H1 (cell line): ENCODE measurements at regions not wholly inside any gene's neighbourhood (a gene's known extent, or its start where the extent isn't known, plus 50 kb on each side); places are given as distances from the start of the nearest gene placed in this dataset.

Source experiments
- CTCF ChIA-PET: fragments of 300-600 bp; sonication (Branson Sonifier 250); formaldehyde crosslinking; loops from one replicate; lab custom pipeline; 2021; ENCODE audit not compliant: partially characterized antibody; lab: Charles Lee
- POLR2A ChIA-PET: fragments of 300-600 bp; sonication (Branson Sonifier 250); formaldehyde crosslinking; loops from one replicate; lab custom pipeline; 2021; ENCODE audit warnings: inconsistent platforms; ENCODE audit not compliant: partially characterized antibody; lab: Charles Lee
- DNase-seq, 2 experiments: peaks; one replicate each; pipeline versions ENCODE4 v3.0.0 to v3.0.0-alpha.2; 2010 to 2022; ENCODE audit warnings: low spot score in 2 of 2, low read depth in 1 of 2, mixed read lengths in 1 of 2
- FAIRE-seq: peaks from 2 replicates; lab custom pipeline; 2011; peaks lifted over from hg19 to GRCh38; lab: Jason Lieb, UNC
- H2AFZ ChIP-seq: 2 replicates; pipeline ENCODE4 v1.8.1; 2012; ENCODE audit warnings: low read length, inconsistent platforms
- H2AK5ac ChIP-seq: 2 replicates; pipeline ENCODE4 v1.6.1; 2013; ENCODE audit warnings: low read depth, low read length
- H2BK120ac ChIP-seq: replicated peaks from 2 replicates; pipeline ENCODE3; 2013; ENCODE audit warnings: low read depth, low read length, inconsistent platforms
- H2BK12ac ChIP-seq: 2 replicates; pipeline ENCODE4 v1.6.1; 2013; ENCODE audit warnings: low read depth, low read length
- H2BK15ac ChIP-seq: 2 replicates; pipeline ENCODE4 v1.6.1; 2013; ENCODE audit warnings: low read length
- H2BK20ac ChIP-seq: 2 replicates; pipeline ENCODE4 v1.6.1; 2013; ENCODE audit warnings: low read length
- H2BK5ac ChIP-seq: 2 replicates; pipeline ENCODE4 v1.6.1; 2013; ENCODE audit warnings: low read depth, low read length
- H3K14ac ChIP-seq: 2 replicates; pipeline ENCODE4 v1.6.1; 2013; ENCODE audit warnings: inconsistent platforms; ENCODE audit not compliant: insufficient read length
- H3K18ac ChIP-seq: 2 replicates; pipeline ENCODE4 v1.6.1; 2013; ENCODE audit warnings: low read length; ENCODE audit errors: extremely low read depth
- H3K23ac ChIP-seq: 2 replicates; pipeline ENCODE4 v1.6.1; 2013; ENCODE audit warnings: inconsistent platforms; ENCODE audit not compliant: insufficient read length
- H3K23me2 ChIP-seq: 2 replicates; pipeline ENCODE4 v1.6.1; 2013; ENCODE audit warnings: low read depth, low read length
- H3K27ac ChIP-seq: 2 replicates; pipeline ENCODE4 v1.6.1; 2011; ENCODE audit warnings: low read depth, low read length, inconsistent platforms
- H3K27me3 ChIP-seq, 4 experiments: replicated peaks in 1 of 4; 1 replicate in 1 of 4; 2 replicates in 3 of 4; pipeline versions ENCODE4 v1.6.1 to v1.8.1; 2011 to 2013; ENCODE audit warnings: low read length in 3 of 4, mild to moderate bottlenecking in 3 of 4, inconsistent platforms in 2 of 4, mixed read lengths in 2 of 4, moderate library complexity in 1 of 4; ENCODE audit not compliant: control insufficient read depth in 3 of 4, insufficient read depth in 3 of 4; ENCODE audit errors: extremely low read depth in 1 of 4
- H3K36me3 ChIP-seq, 4 experiments: 2 replicates each; pipeline versions ENCODE4 v1.6.1 to v1.8.1; 2011 to 2013; ENCODE audit warnings: mild to moderate bottlenecking in 4 of 4, low read length in 3 of 4, moderate library complexity in 2 of 4, control low read depth in 1 of 4, inconsistent platforms in 1 of 4; ENCODE audit not compliant: insufficient read depth in 4 of 4, control insufficient read depth in 2 of 4
- H3K4ac ChIP-seq: replicated peaks from 2 replicates; pipeline ENCODE3; 2013; ENCODE audit warnings: low read length, low read depth, mixed read lengths, inconsistent platforms; ENCODE audit not compliant: insufficient read length
- H3K4me1 ChIP-seq, 4 experiments: replicated peaks in 1 of 4; 1 replicate in 1 of 4; 2 replicates in 3 of 4; pipeline versions ENCODE4 v1.6.1 to v1.8.1; 2011 to 2013; ENCODE audit warnings: low read length in 3 of 4, inconsistent platforms in 2 of 4, mixed read lengths in 1 of 4; ENCODE audit not compliant: insufficient read depth in 4 of 4, control insufficient read depth in 3 of 4
- H3K4me2 ChIP-seq, 2 experiments: 2 replicates each; pipeline versions ENCODE4 v1.6.1 to v1.8.1; 2011 to 2013; ENCODE audit warnings: low read depth in 2 of 2, low read length in 2 of 2, control low read depth in 1 of 2, inconsistent platforms in 1 of 2, mild to moderate bottlenecking in 1 of 2; ENCODE audit not compliant: insufficient read depth in 1 of 2
- H3K4me3 ChIP-seq, 4 experiments: fragments of 200-600, 300-600 bp in 1 of 4; sonication (generic), shearing (Covaris generic), sonication (Bioruptor Twin) in 1 of 4; 2 replicates each; pipeline versions ENCODE4 v1.5.1 to v1.8.1; 2011 to 2016; ENCODE audit warnings: low read length in 4 of 4, low read depth in 3 of 4, control low read depth in 2 of 4, inconsistent platforms in 2 of 4, mild to moderate bottlenecking in 2 of 4, mixed read lengths in 1 of 4, moderate library complexity in 1 of 4; ENCODE audit not compliant: insufficient read depth in 2 of 4; ENCODE audit errors: extremely low read depth in 1 of 4
- H3K56ac ChIP-seq: replicated peaks from 2 replicates; pipeline ENCODE3; 2013; ENCODE audit warnings: low read depth, mild to moderate bottlenecking, mixed read lengths, low read length, inconsistent platforms; ENCODE audit not compliant: insufficient read length
- H3K79me1 ChIP-seq: 2 replicates; pipeline ENCODE4 v1.6.1; 2013; ENCODE audit warnings: low read depth, low read length, control low read depth
- H3K79me2 ChIP-seq, 2 experiments: 2 replicates each; pipeline versions ENCODE4 v1.6.1 to v1.8.1; 2012 to 2013; ENCODE audit warnings: low read length in 2 of 2, mild to moderate bottlenecking in 2 of 2, inconsistent platforms in 1 of 2; ENCODE audit not compliant: insufficient read depth in 2 of 2, control insufficient read depth in 1 of 2
- H3K9ac ChIP-seq, 4 experiments: replicated peaks in 1 of 4; 1 replicate in 1 of 4; 2 replicates in 3 of 4; pipeline versions ENCODE4 v1.6.1 to v1.8.1; 2011 to 2013; ENCODE audit warnings: low read depth in 3 of 4, low read length in 3 of 4, control low read depth in 2 of 4, mild to moderate bottlenecking in 2 of 4, moderate library complexity in 2 of 4, inconsistent platforms in 1 of 4; ENCODE audit errors: extremely low read depth in 1 of 4
- H3K9me3 ChIP-seq, 2 experiments: 2 replicates each; pipeline versions ENCODE4 v1.6.1 to v1.8.1; 2012 to 2013; ENCODE audit warnings: mild to moderate bottlenecking in 2 of 2, moderate library complexity in 2 of 2, control low read depth in 1 of 2, inconsistent platforms in 1 of 2, low read depth in 1 of 2, low read length in 1 of 2, mixed read lengths in 1 of 2; ENCODE audit not compliant: insufficient read depth in 2 of 2
- H4K20me1 ChIP-seq, 2 experiments: replicated peaks in 1 of 2; 2 replicates each; pipeline versions ENCODE3 to v1.8.1; 2011 to 2013; ENCODE audit warnings: inconsistent platforms in 2 of 2, low read length in 2 of 2, mild to moderate bottlenecking in 1 of 2; ENCODE audit not compliant: insufficient read depth in 2 of 2, control insufficient read depth in 1 of 2
- H4K5ac ChIP-seq: 2 replicates; pipeline ENCODE4 v1.6.1; 2013; ENCODE audit warnings: low read length, low read depth, mixed read lengths, inconsistent platforms; ENCODE audit not compliant: insufficient read length
- H4K8ac ChIP-seq: 2 replicates; pipeline ENCODE4 v1.8.0; 2013; ENCODE audit warnings: mild to moderate bottlenecking, moderate library complexity, low read length, inconsistent platforms; ENCODE audit not compliant: insufficient read depth; ENCODE audit errors: extremely low read depth
- H4K91ac ChIP-seq: replicated peaks from 2 replicates; pipeline ENCODE3; 2013; ENCODE audit warnings: low read length, mixed read lengths, inconsistent platforms; ENCODE audit not compliant: insufficient read length
- WGBS, 2 experiments: shearing (Covaris generic) in 1 of 2; methylation state at CpG; one replicate each; pipeline versions ENCODE4 v1.1.6 to v1.1.7; 2013 to 2015; ENCODE audit warnings: low lambda C conversion rate in 2 of 2, mixed read lengths in 2 of 2, inconsistent platforms in 1 of 2, low coverage in 1 of 2, missing lambda C conversion rate in 1 of 2; ENCODE audit not compliant: insufficient replicate concordance in 2 of 2, insufficient coverage in 1 of 2, insufficient read length in 1 of 2; ENCODE audit errors: extremely low coverage in 1 of 2, missing lambda C conversion rate in 1 of 2; 5-methylcytosine and 5-hydroxymethylcytosine counted together

GRCh38 chr10:131391936-131392335 is 80.4 kb upstream of the TCERG1L start:
- Histone ChIP-seq H4K91ac (no peak overlapping the region), H3K18ac (no peak overlapping the region), H3K4me2 (no peak overlapping the region), H3K27ac (no peak overlapping the region), H2AFZ (no peak overlapping the region), H4K20me1 (no peaks in the 10 kb centered on the region), H3K27me3 (peaks cover 0 to 17% (median 0%) of the 10 kb centered on the region in 4 experiments; a peak in 4 of 7 replicates), H3K23me2 (peaks cover 3% of the 10 kb centered on the region; the same call in 1 of the 2 replicates), H2BK12ac (no peak overlapping the region), H3K14ac (no peak overlapping the region), H2BK20ac (no peak overlapping the region; the same call in 1 of the 2 replicates), H3K9me3 (no peaks in the 10 kb centered on the region), H3K4me3 (no peak overlapping the region), H3K79me1 (no peaks in the 10 kb centered on the region), H2BK5ac (no peak overlapping the region), H2AK5ac (no peak overlapping the region), H4K8ac (no peak overlapping the region), H3K56ac (no peak overlapping the region), H3K9ac (no peak overlapping the region), H4K5ac (no peak overlapping the region), H2BK15ac (no peak overlapping the region), H3K36me3 (no peaks in the 10 kb centered on the region), H2BK120ac (no peak overlapping the region), H3K23ac (no peak overlapping the region), H3K4me1 (peaks cover 0 to 3% (median 0%) of the 10 kb centered on the region in 4 experiments; a peak in 2 of 7 replicates), H3K79me2 (no peaks in the 10 kb centered on the region), H3K4ac (no peak overlapping the region)
- ChIA-PET POLR2A (interaction anchor here (0.5 kb wide), 1 partner anchor 436 kb away, joined by 3 read pairs; no protein-coding TSS in a partner anchor), CTCF (interaction anchor here (1.1 kb wide), 1 partner anchor 24 kb away, joined by 3 read pairs; no protein-coding TSS in a partner anchor)
- WGBS, 2 experiments, result 87% methylated on average over 5 of the region's 5 CpGs; no CpG with 5 or more reads in 1 of the 2 experiments
- FAIRE-seq (no peak), DNase-seq (no peak)
